Vagina (tissue), 2 donors: ENCODE measurements at regions not wholly inside any gene's neighbourhood (a gene's known extent, or its start where the extent isn't known, plus 50 kb on each side); places are given as distances from the start of the nearest gene placed in this dataset.

ENCODE experiments used
- POLR2A ChIP-seq, 2 donors: fragments of 450-650 bp; IDR thresholded peaks; one replicate each; pipeline ENCODE4 v1.6.1; 2017; ENCODE audit warnings: antibody characterized with exemption in 2 of 2, mild to moderate bottlenecking in 2 of 2, moderate library complexity in 2 of 2
- POLR2AphosphoS5 ChIP-seq, 2 donors: sonication (generic); formaldehyde crosslinking; IDR thresholded peaks; one replicate each; pipeline ENCODE4 v1.9.0; 2017; ENCODE audit warnings: antibody characterized with exemption in 2 of 2, mild to moderate bottlenecking in 2 of 2, low read depth in 1 of 2; ENCODE audit not compliant: insufficient read depth in 1 of 2
- TF ChIP-seq, protein P1 (sequence below), 3 experiments: fragments of 450-650 bp in 2 of 3; fragments of 200-600 bp in 1 of 3; sonication (generic) in 1 of 3; IDR thresholded peaks; one replicate each; pipeline ENCODE4 v1.5.1; 2017 to 2019; ENCODE audit warnings: antibody characterized with exemption in 3 of 3, mild to moderate bottlenecking in 2 of 3, moderate library complexity in 2 of 3

GRCh38 chr7:54888734-54889082 lies 129.7 kb upstream of the SEC61G start:
- TF ChIP-seq, protein P1, sequence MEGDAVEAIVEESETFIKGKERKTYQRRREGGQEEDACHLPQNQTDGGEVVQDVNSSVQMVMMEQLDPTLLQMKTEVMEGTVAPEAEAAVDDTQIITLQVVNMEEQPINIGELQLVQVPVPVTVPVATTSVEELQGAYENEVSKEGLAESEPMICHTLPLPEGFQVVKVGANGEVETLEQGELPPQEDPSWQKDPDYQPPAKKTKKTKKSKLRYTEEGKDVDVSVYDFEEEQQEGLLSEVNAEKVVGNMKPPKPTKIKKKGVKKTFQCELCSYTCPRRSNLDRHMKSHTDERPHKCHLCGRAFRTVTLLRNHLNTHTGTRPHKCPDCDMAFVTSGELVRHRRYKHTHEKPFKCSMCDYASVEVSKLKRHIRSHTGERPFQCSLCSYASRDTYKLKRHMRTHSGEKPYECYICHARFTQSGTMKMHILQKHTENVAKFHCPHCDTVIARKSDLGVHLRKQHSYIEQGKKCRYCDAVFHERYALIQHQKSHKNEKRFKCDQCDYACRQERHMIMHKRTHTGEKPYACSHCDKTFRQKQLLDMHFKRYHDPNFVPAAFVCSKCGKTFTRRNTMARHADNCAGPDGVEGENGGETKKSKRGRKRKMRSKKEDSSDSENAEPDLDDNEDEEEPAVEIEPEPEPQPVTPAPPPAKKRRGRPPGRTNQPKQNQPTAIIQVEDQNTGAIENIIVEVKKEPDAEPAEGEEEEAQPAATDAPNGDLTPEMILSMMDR (IDR thresholded peaks at IDR 0.05), result no peak
- TF ChIP-seq POLR2A (IDR thresholded peaks at IDR 0.05), result no peak
- no peak for TF ChIP-seq POLR2AphosphoS5 (IDR thresholded peaks at IDR 0.05; ENCODE audit: insufficient read depth in 1 of 2, low read depth in 1 of 2)
